ENCODE measurements at regions not wholly inside any gene's neighbourhood (a gene's known extent, or its start where the extent isn't known, plus 50 kb on each side); places are given as distances from the start of the nearest gene placed in this dataset.

GRCh38 chr14:100435459-100435858 is 112.3 kb downstream of the SLC25A47 start (continued):
- TF ChIP-seq USF2 (IDR thresholded peaks at IDR 0.05; ENCODE audit: low read length) (no peak), JUND (IDR thresholded peaks at IDR 0.05; ENCODE audit: low read length) (no peak), SP1 (IDR thresholded peaks at IDR 0.05; ENCODE audit: low read depth, low read length) (no peak), ASH2L (IDR thresholded peaks at IDR 0.05; ENCODE audit: low read length) (no peak), MAX (IDR thresholded peaks at IDR 0.05) (no peak), CBX8 (IDR thresholded peaks at IDR 0.05; ENCODE audit: borderline replicate concordance, low read depth, low read length) (no peak), RFX5 (IDR thresholded peaks at IDR 0.05; ENCODE audit: borderline replicate concordance, low read depth, low read length) (no peak), TEAD4 (IDR thresholded peaks at IDR 0.05; ENCODE audit: low read depth, low read length) (no peak), SP4 (IDR thresholded peaks at IDR 0.05; ENCODE audit: low read length) (no peak)

Measured in H1 (cell line).